ENCODE measurements at regions not wholly inside any gene's neighbourhood (a gene's known extent, or its start where the extent isn't known, plus 50 kb on each side); places are given as distances from the start of the nearest gene placed in this dataset.

DNA sequence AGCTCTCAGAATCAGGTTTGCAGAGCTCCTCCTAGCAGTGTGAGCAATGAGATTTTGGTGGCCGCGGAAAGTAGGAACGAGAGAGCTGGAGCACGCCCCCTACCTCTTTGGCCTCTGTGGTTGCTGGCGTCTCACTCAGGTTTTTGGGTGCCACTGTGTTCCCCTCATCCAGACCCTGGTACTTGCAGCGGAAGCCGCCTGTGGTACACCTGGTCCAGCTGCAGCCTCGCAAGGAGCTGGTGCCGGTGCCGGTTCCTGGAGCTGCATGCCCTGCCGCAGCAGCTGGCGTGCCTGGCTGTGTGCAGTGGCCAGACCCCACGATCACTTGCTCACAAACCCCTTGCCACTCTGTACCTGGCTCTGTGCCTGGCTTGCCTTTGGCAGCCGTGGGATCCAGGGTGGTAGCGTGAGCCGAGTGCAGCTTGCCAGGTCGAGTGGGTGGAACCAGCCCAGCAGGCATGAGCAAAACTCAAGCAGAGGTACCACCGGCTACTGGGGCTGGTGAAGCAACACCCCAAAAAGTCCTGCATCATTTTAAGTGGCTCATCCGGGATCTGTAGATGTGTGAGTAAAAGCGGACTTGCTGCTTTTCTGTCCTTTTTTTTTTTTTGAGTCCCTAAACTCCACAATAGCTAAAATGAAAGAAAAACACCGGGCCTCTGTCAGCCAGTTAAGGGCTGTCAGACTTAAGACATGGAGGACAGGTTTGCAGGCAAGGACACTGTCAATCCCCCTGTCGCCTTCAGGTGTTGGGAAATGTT is 844.9 kb downstream of the KCNT2 start:
- no peak overlapping the region for H3K4me3 ChIP-seq (ENCODE audit: low read length in 3 of 3)
- no peaks in the 10 kb centered on the region for H3K4me1 ChIP-seq (ENCODE audit: control insufficient read depth in 2 of 3, insufficient read depth in 2 of 3, low read depth in 1 of 3, low read length in 3 of 3)
- H3K9me3 ChIP-seq (ENCODE audit: control insufficient read depth in 2 of 3, insufficient read depth in 1 of 3, low read length in 3 of 3): no peaks in the 10 kb centered on the region
- H3K9ac ChIP-seq (ENCODE audit: low read length in 3 of 3): no peak overlapping the region
- TF ChIP-seq, protein P1, sequence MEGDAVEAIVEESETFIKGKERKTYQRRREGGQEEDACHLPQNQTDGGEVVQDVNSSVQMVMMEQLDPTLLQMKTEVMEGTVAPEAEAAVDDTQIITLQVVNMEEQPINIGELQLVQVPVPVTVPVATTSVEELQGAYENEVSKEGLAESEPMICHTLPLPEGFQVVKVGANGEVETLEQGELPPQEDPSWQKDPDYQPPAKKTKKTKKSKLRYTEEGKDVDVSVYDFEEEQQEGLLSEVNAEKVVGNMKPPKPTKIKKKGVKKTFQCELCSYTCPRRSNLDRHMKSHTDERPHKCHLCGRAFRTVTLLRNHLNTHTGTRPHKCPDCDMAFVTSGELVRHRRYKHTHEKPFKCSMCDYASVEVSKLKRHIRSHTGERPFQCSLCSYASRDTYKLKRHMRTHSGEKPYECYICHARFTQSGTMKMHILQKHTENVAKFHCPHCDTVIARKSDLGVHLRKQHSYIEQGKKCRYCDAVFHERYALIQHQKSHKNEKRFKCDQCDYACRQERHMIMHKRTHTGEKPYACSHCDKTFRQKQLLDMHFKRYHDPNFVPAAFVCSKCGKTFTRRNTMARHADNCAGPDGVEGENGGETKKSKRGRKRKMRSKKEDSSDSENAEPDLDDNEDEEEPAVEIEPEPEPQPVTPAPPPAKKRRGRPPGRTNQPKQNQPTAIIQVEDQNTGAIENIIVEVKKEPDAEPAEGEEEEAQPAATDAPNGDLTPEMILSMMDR (IDR thresholded peaks at IDR 0.05; ENCODE audit: borderline replicate concordance, extremely low read depth, insufficient read depth): no peak
- intact Hi-C loops (cut with DNase I): no loop called here
- no peak overlapping the region for H3K27ac ChIP-seq (ENCODE audit: low read depth in 2 of 2, low read length in 2 of 2)
- no peaks in the 10 kb centered on the region for H3K36me3 ChIP-seq (ENCODE audit: control insufficient read depth in 2 of 3, insufficient read depth in 3 of 3, low read length in 3 of 3)
- H3K27me3 ChIP-seq (ENCODE audit: control insufficient read depth, insufficient read depth, low read length): no peaks in the 10 kb centered on the region
- FAIRE-seq (no peak), DNase-seq (peak in 1 of 5 donors; percentile 53)

DNA sequence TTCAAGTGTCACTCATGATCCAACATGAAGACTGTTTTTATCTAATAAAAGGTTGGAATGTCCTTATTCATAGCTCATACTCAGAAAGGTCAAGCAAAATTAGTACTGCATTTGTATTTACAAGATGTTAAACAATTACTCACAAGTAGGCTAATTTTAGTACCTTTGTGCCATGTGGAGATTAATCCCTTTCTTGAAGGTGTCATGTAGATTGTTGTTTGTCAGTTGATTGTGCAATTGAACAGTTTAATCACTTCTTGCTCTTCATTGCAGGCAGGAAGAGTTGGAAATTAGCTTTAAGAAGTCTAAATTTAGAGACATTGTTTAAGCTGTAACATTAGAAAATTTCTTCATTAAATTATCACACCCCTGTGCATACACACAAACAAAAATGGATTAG is 847.1 kb downstream of the KCNT2 start:
- Histone ChIP-seq H3K9me3 (ENCODE audit: control insufficient read depth in 2 of 3, insufficient read depth in 1 of 3, low read length in 3 of 3) (no peaks in the 10 kb centered on the region), H3K36me3 (ENCODE audit: control insufficient read depth in 2 of 3, insufficient read depth in 3 of 3, low read length in 3 of 3) (no peaks in the 10 kb centered on the region), H3K27me3 (ENCODE audit: control insufficient read depth, insufficient read depth, low read length) (no peaks in the 10 kb centered on the region), H3K27ac (ENCODE audit: low read depth in 2 of 2, low read length in 2 of 2) (no peak overlapping the region), H3K9ac (ENCODE audit: low read length in 3 of 3) (no peak overlapping the region), H3K4me1 (ENCODE audit: control insufficient read depth in 2 of 3, insufficient read depth in 2 of 3, low read depth in 1 of 3, low read length in 3 of 3) (no peaks in the 10 kb centered on the region), H3K4me3 (ENCODE audit: low read length in 3 of 3) (no peak overlapping the region)
- TF ChIP-seq, protein P1 (IDR thresholded peaks at IDR 0.05; ENCODE audit: borderline replicate concordance, extremely low read depth, insufficient read depth): no peak
- DNase-seq (no peak), FAIRE-seq (no peak)
- intact Hi-C loops (cut with DNase I): no loop called here

DNA sequence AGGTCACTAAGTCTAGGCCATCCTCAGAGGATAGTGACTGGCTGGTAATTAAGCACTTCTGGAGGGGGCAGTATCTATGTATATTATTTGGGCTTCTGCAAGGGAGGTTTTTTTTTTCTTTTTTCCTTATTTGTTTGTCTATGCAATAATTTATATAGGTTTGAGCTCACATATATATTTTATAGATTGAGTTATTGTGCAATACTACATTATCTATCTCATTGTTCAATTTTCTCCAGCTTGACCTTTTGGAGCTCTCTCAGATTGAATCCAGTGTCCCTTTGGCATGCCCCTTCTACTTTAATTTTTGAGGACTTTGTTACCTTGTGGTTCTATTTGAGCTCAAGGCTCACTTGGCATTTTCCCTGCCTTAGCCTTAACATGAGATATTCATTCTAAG is 852.1 kb downstream of the KCNT2 start:
- H3K4me1 ChIP-seq (ENCODE audit: control insufficient read depth in 2 of 3, insufficient read depth in 2 of 3, low read depth in 1 of 3, low read length in 3 of 3): no peaks in the 10 kb centered on the region
- intact Hi-C loops (cut with DNase I): no loop called here
- no peak overlapping the region for H3K9ac ChIP-seq (ENCODE audit: low read length in 3 of 3)
- H3K36me3 ChIP-seq (ENCODE audit: control insufficient read depth in 2 of 3, insufficient read depth in 3 of 3, low read length in 3 of 3): no peaks in the 10 kb centered on the region
- no peak for DNase-seq
- TF ChIP-seq, protein P1 (IDR thresholded peaks at IDR 0.05; ENCODE audit: borderline replicate concordance, extremely low read depth, insufficient read depth): no peak
- no peaks in the 10 kb centered on the region for H3K27me3 ChIP-seq (ENCODE audit: control insufficient read depth, insufficient read depth, low read length)
- H3K27ac ChIP-seq (ENCODE audit: low read depth in 2 of 2, low read length in 2 of 2): no peak overlapping the region
- no peak for FAIRE-seq
- no peak overlapping the region for H3K4me3 ChIP-seq (ENCODE audit: low read length in 3 of 3)
- H3K9me3 ChIP-seq (ENCODE audit: control insufficient read depth in 2 of 3, insufficient read depth in 1 of 3, low read length in 3 of 3): no peaks in the 10 kb centered on the region

DNA sequence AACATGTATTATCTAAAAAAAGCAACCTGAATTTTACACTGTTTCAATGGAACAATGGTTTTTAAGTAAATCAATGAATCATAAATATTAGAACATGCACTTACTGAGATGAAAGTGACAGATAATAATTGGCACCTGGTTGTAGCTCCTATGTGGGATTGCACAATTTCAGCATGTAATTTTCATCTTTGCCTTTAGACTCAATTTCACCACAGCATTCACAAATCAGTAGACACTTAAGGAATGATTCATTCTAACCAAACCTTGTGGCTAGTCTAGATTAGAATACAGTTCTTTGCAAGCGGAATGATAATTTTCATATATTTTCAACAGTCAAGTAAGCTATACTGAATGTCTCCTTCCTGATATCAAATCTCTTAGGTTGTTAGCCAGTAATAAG is 853.4 kb downstream of the KCNT2 start:
- Histone ChIP-seq H3K4me3 (ENCODE audit: low read length in 3 of 3) (no peak overlapping the region), H3K4me1 (ENCODE audit: control insufficient read depth in 2 of 3, insufficient read depth in 2 of 3, low read depth in 1 of 3, low read length in 3 of 3) (no peaks in the 10 kb centered on the region), H3K9me3 (ENCODE audit: control insufficient read depth in 2 of 3, insufficient read depth in 1 of 3, low read length in 3 of 3) (no peaks in the 10 kb centered on the region), H3K27ac (ENCODE audit: low read depth in 2 of 2, low read length in 2 of 2) (no peak overlapping the region), H3K27me3 (ENCODE audit: control insufficient read depth, insufficient read depth, low read length) (no peaks in the 10 kb centered on the region), H3K9ac (ENCODE audit: low read length in 3 of 3) (no peak overlapping the region), H3K36me3 (ENCODE audit: control insufficient read depth in 2 of 3, insufficient read depth in 3 of 3, low read length in 3 of 3) (no peaks in the 10 kb centered on the region)
- DNase-seq (no peak), FAIRE-seq (no peak)
- TF ChIP-seq, protein P1 (IDR thresholded peaks at IDR 0.05; ENCODE audit: borderline replicate concordance, extremely low read depth, insufficient read depth): no peak
- intact Hi-C loops (cut with DNase I): no loop called here

All from kidney (tissue), 13 donors.